ENCODE measurements at regions not wholly inside any gene's neighbourhood (a gene's known extent, or its start where the extent isn't known, plus 50 kb on each side); places are given as distances from the start of the nearest gene placed in this dataset.

DNA sequence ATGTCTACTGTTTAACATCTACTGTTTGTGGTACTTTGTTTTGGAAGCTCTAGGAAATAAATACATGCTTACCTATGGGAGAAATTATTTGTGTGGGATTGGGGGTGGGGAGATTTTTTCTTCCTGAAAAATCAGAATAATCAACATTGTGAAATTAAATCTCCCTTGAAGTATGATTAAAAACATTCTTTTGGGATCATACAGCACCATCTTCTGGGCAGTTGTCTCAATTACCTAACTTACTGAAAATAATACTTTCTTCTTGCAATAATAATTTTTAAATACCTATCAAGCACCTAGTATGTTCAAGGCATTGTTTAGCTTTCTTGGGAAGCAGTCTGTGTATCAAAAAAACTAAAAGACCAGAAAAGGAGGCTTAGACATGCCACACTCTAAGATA is 576.5 kb upstream of the ARGLU1 start:
- Histone ChIP-seq H3K9me3 (ENCODE audit: low read length) (no peaks in the 10 kb centered on the region), H3K4me2 (ENCODE audit: low read length) (no peak overlapping the region), H3K27me3 (ENCODE audit: insufficient read depth, low read depth, low read length) (no peaks in the 10 kb centered on the region), H3K27ac (ENCODE audit: low read length) (no peak overlapping the region), H3F3A (ENCODE audit: insufficient read depth, low read length, poor library complexity, severe bottlenecking) (no peaks in the 10 kb centered on the region), H3K4me3 (ENCODE audit: low read length) (no peak overlapping the region), H4K20me1 (ENCODE audit: insufficient read depth) (no peaks in the 10 kb centered on the region), H3K36me3 (ENCODE audit: insufficient read depth, low read length) (no peaks in the 10 kb centered on the region), H3K79me2 (replicated peaks; ENCODE audit: insufficient read depth, low read length) (no peaks in the 10 kb centered on the region), H2AFZ (ENCODE audit: low read depth, low read length) (no peak overlapping the region), H3K9me2 (ENCODE audit: insufficient read depth, low read length) (no peaks in the 10 kb centered on the region), H3K9ac (ENCODE audit: low read length) (no peak overlapping the region)
- TF ChIP-seq RAD21 (conservative IDR thresholded peaks at IDR 0.05) = peak; percentile 65
- TF ChIP-seq, protein P1, sequence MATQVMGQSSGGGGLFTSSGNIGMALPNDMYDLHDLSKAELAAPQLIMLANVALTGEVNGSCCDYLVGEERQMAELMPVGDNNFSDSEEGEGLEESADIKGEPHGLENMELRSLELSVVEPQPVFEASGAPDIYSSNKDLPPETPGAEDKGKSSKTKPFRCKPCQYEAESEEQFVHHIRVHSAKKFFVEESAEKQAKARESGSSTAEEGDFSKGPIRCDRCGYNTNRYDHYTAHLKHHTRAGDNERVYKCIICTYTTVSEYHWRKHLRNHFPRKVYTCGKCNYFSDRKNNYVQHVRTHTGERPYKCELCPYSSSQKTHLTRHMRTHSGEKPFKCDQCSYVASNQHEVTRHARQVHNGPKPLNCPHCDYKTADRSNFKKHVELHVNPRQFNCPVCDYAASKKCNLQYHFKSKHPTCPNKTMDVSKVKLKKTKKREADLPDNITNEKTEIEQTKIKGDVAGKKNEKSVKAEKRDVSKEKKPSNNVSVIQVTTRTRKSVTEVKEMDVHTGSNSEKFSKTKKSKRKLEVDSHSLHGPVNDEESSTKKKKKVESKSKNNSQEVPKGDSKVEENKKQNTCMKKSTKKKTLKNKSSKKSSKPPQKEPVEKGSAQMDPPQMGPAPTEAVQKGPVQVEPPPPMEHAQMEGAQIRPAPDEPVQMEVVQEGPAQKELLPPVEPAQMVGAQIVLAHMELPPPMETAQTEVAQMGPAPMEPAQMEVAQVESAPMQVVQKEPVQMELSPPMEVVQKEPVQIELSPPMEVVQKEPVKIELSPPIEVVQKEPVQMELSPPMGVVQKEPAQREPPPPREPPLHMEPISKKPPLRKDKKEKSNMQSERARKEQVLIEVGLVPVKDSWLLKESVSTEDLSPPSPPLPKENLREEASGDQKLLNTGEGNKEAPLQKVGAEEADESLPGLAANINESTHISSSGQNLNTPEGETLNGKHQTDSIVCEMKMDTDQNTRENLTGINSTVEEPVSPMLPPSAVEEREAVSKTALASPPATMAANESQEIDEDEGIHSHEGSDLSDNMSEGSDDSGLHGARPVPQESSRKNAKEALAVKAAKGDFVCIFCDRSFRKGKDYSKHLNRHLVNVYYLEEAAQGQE (IDR thresholded peaks at IDR 0.05; ENCODE audit: borderline replicate concordance) = no peak
- TF ChIP-seq SMC3 (conservative IDR thresholded peaks at IDR 0.05; ENCODE audit: poor library complexity) = peak; percentile 45
- TF ChIP-seq CTCF (IDR thresholded peaks at IDR 0.05; ENCODE audit: poor library complexity, severe bottlenecking) = peak; percentile 49

GRCh38 chr13:107141767-107142166 is 573.8 kb upstream of the ARGLU1 start:
- no peak overlapping the region for H2AFZ ChIP-seq (ENCODE audit: low read depth, low read length)
- H3K27me3 ChIP-seq (ENCODE audit: insufficient read depth, low read depth, low read length) = no peaks in the 10 kb centered on the region
- no peaks in the 10 kb centered on the region for H3K9me2 ChIP-seq (ENCODE audit: insufficient read depth, low read length)
- H3K79me2 ChIP-seq (replicated peaks; ENCODE audit: insufficient read depth, low read length) = no peaks in the 10 kb centered on the region
- no peak for TF ChIP-seq POLR2AphosphoS5 (IDR thresholded peaks at IDR 0.05)
- no peak for TF ChIP-seq EP300 (conservative IDR thresholded peaks at IDR 0.05; ENCODE audit: poor library complexity, severe bottlenecking)
- no peak for TF ChIP-seq TAF1 (IDR thresholded peaks at IDR 0.05; ENCODE audit: low read depth)
- TF ChIP-seq SMC3 (conservative IDR thresholded peaks at IDR 0.05; ENCODE audit: poor library complexity) = no peak
- TF ChIP-seq, protein P1 (IDR thresholded peaks at IDR 0.05; ENCODE audit: borderline replicate concordance) = no peak
- TF ChIP-seq MXI1 (conservative IDR thresholded peaks at IDR 0.05; ENCODE audit: poor library complexity, severe bottlenecking) = no peak
- no peak for TF ChIP-seq RAD21 (conservative IDR thresholded peaks at IDR 0.05)
- no peak for TF ChIP-seq EZH2 (IDR thresholded peaks at IDR 0.05; ENCODE audit: borderline replicate concordance, insufficient read depth, low read length, poor library complexity, severe bottlenecking)
- H3K4me2 ChIP-seq (ENCODE audit: low read length) = no peak overlapping the region
- H3K9me3 ChIP-seq (ENCODE audit: low read length) = no peaks in the 10 kb centered on the region
- H3K36me3 ChIP-seq (ENCODE audit: insufficient read depth, low read length) = no peaks in the 10 kb centered on the region
- H3K27ac ChIP-seq (ENCODE audit: low read length) = no peak overlapping the region
- H3K4me3 ChIP-seq (ENCODE audit: low read length) = no peak overlapping the region
- no peaks in the 10 kb centered on the region for H3F3A ChIP-seq (ENCODE audit: insufficient read depth, low read length, poor library complexity, severe bottlenecking)
- H3K9ac ChIP-seq (ENCODE audit: low read length) = no peak overlapping the region
- no peaks in the 10 kb centered on the region for H4K20me1 ChIP-seq (ENCODE audit: insufficient read depth)

Data from neural cell (in vitro differentiated cells).